Right ventricle myocardium inferior (tissue), 1 donor: ENCODE measurements at regions not wholly inside any gene's neighbourhood (a gene's known extent, or its start where the extent isn't known, plus 50 kb on each side); places are given as distances from the start of the nearest gene placed in this dataset.
"Not testable (repeated sequence)": the region's sequence is repeated elsewhere in the genome, so short reads cannot be mapped to it uniquely, and the experiment has no call there.

ENCODE experiments used
- ATAC-seq: fragments of 200-7000 bp; cut with Tn5 transposase; one replicate; pipeline ENCODE4 v1.9.1; 2020; ENCODE audit warnings: mild to moderate bottlenecking, moderate library complexity
- DNase-seq: peaks from one replicate; pipeline ENCODE4 v3.0.0; 2021; ENCODE audit errors: missing footprints
- intact Hi-C: fragments of 100-400 bp; cut with DNase I; formaldehyde crosslinking; loops from one replicate; pipeline ENCODE4 v1.11.0; 2022
- donor health status: DM: no; HTN: yes; CAD: no; lungs with severe emphysema.

GRCh38 chr10:35940141-35941041, 298.3 kb upstream of the FZD8 start:
- DNase-seq (no peak), ATAC-seq (peak; percentile 73)
- intact Hi-C loops = no loop called here

GRCh38 chr10:35938160-35938559, 296.1 kb upstream of the FZD8 start:
- ATAC-seq (no peak), DNase-seq (no peak)
- intact Hi-C loops = no loop called here

GRCh38 chr10:35937546-35937945, 295.4 kb upstream of the FZD8 start:
- no peak for ATAC-seq
- no peak for DNase-seq
- intact Hi-C loops = no loop called here

GRCh38 chr10:35934642-35934995, 292.5 kb upstream of the FZD8 start:
- ATAC-seq = no peak
- intact Hi-C loops = no loop called here
- DNase-seq = no peak

- intact Hi-C loops = no loop called here
- ATAC-seq (no peak), DNase-seq (no peak)
Measured at GRCh38 chr10:35933940-35934641, 292.0 kb upstream of the FZD8 start.

- intact Hi-C loops = no loop called here
- ATAC-seq (no peak), DNase-seq (no peak)
Measured at GRCh38 chr10:35933491-35933890, 291.4 kb upstream of the FZD8 start.

- DNase-seq, ATAC-seq, intact Hi-C loops: not testable (repeated sequence)
Measured at GRCh38 chr10:35929962-35930361, 287.9 kb upstream of the FZD8 start.

- ATAC-seq (peak; percentile 44), DNase-seq (no peak)
- intact Hi-C loops = no loop called here
Measured at GRCh38 chr10:35928748-35929147, 286.7 kb upstream of the FZD8 start.

- intact Hi-C loops = no loop called here
- ATAC-seq (no peak), DNase-seq (no peak)
Measured at GRCh38 chr10:35927990-35928488, 285.9 kb upstream of the FZD8 start.

- intact Hi-C loops = no loop called here
- no peak for ATAC-seq
- no peak for DNase-seq
Measured at GRCh38 chr10:35927341-35927740, 285.2 kb upstream of the FZD8 start.

- intact Hi-C loops = no loop called here
- ATAC-seq (no peak), DNase-seq (no peak)
Measured at GRCh38 chr10:35926846-35927245, 284.8 kb upstream of the FZD8 start.

GRCh38 chr10:35925493-35925892, 283.4 kb upstream of the FZD8 start:
- no peak for ATAC-seq
- DNase-seq = no peak
- intact Hi-C loops = no loop called here

- ATAC-seq = no peak
- intact Hi-C loops = no loop called here
- no peak for DNase-seq
Measured at GRCh38 chr10:35924759-35925158, 282.7 kb upstream of the FZD8 start.

- intact Hi-C loops = no loop called here
- DNase-seq (no peak), ATAC-seq (no peak)
Measured at GRCh38 chr10:35922876-35923600, 280.9 kb upstream of the FZD8 start.

GRCh38 chr10:35921866-35922350, 279.8 kb upstream of the FZD8 start:
- ATAC-seq (no peak), DNase-seq (no peak)
- intact Hi-C loops = no loop called here

- no peak for DNase-seq
- ATAC-seq = peak; percentile 31
- intact Hi-C loops = loop anchor here (5.0 kb wide), 1 partner anchor 274 kb away; the partner anchor contains the start of gene FZD8
Measured at GRCh38 chr10:35916791-35917190, 274.7 kb upstream of the FZD8 start.

GRCh38 chr10:35913628-35914027, 271.5 kb upstream of the FZD8 start:
- intact Hi-C loops = no loop called here
- DNase-seq = no peak
- no peak for ATAC-seq

GRCh38 chr10:35912615-35913569, 270.8 kb upstream of the FZD8 start:
- intact Hi-C loops = no loop called here
- ATAC-seq = no peak

More at GRCh38 chr10:35912615-35913569, 270.8 kb upstream of the FZD8 start:
- no peak for DNase-seq
